GM18502 (cell line): ENCODE measurements at regions not wholly inside any gene's neighbourhood (a gene's known extent, or its start where the extent isn't known, plus 50 kb on each side); places are given as distances from the start of the nearest gene placed in this dataset.

ENCODE experiments used
- ATAC-seq: cut with Tn5 transposase; IDR thresholded peaks from one replicate; pipeline ENCODE4 v1.9.1; 2021; ENCODE audit warnings: mild to moderate bottlenecking; ENCODE audit not compliant: unreplicated experiment, poor library complexity

GRCh38 chr13:109465148-109465547 is 321.2 kb downstream of the IRS2 start:
- no peak for ATAC-seq

- no peak for ATAC-seq
Observed at GRCh38 chr13:109454167-109454917, 332.0 kb downstream of the IRS2 start.

- ATAC-seq: no peak
Observed at GRCh38 chr13:109451726-109452125, 334.7 kb downstream of the IRS2 start.

GRCh38 chr13:109448629-109449028 is 337.8 kb downstream of the IRS2 start:
- no peak for ATAC-seq

GRCh38 chr13:109447667-109448066 is 338.7 kb downstream of the IRS2 start:
- no peak for ATAC-seq

GRCh38 chr13:109440320-109440719 is 346.1 kb downstream of the IRS2 start:
- no peak for ATAC-seq

GRCh38 chr13:109439813-109440212 is 346.6 kb downstream of the IRS2 start:
- ATAC-seq: no peak

- ATAC-seq: no peak
Observed at GRCh38 chr13:109436841-109437240, 349.5 kb downstream of the IRS2 start.

GRCh38 chr13:109436055-109436622 is 350.2 kb downstream of the IRS2 start:
- ATAC-seq: no peak

GRCh38 chr13:109431217-109431616 is 355.2 kb downstream of the IRS2 start:
- no peak for ATAC-seq

- ATAC-seq: no peak
Observed at GRCh38 chr13:109428146-109428545, 358.2 kb downstream of the IRS2 start.

- ATAC-seq: no peak
Observed at GRCh38 chr13:109427695-109428094, 358.7 kb downstream of the IRS2 start.

- no peak for ATAC-seq
Observed at GRCh38 chr13:109427148-109427547, 359.2 kb downstream of the IRS2 start.

- ATAC-seq: no peak
Observed at GRCh38 chr13:109426690-109426990, 359.7 kb downstream of the IRS2 start.

- ATAC-seq: no peak
Observed at GRCh38 chr13:109425821-109426689, 360.3 kb downstream of the IRS2 start.

GRCh38 chr13:109422161-109422560 is 364.2 kb downstream of the IRS2 start:
- ATAC-seq: no peak

GRCh38 chr13:109419896-109420295 is 366.5 kb downstream of the IRS2 start:
- ATAC-seq: no peak

GRCh38 chr13:109418111-109418510 is 368.3 kb downstream of the IRS2 start:
- ATAC-seq: no peak

GRCh38 chr13:109416001-109416400 is 370.4 kb downstream of the IRS2 start:
- ATAC-seq: no peak

- no peak for ATAC-seq
Observed at GRCh38 chr13:109415057-109415456, 371.3 kb downstream of the IRS2 start.

- ATAC-seq: no peak
Observed at GRCh38 chr13:109412283-109412901, 374.0 kb downstream of the IRS2 start.
